MM.1S (cell line): ENCODE measurements at regions not wholly inside any gene's neighbourhood (a gene's known extent, or its start where the extent isn't known, plus 50 kb on each side); places are given as distances from the start of the nearest gene placed in this dataset.

ENCODE experiments used
- EZH2 ChIP-seq: fragments of 300-600 bp; sonication (generic); optimal IDR thresholded peaks from 2 replicates; pipeline ENCODE3; 2017; ENCODE audit warnings: low read depth, mild to moderate bottlenecking, antibody characterized with exemption, low read length, mixed read lengths
- TF ChIP-seq, protein P1 (sequence below): fragments of 300-600 bp; sonication (generic); IDR thresholded peaks from 2 replicates; pipeline ENCODE4 v1.5.1; 2016; ENCODE audit warnings: antibody characterized with exemption, low read length, mixed read lengths

DNA sequence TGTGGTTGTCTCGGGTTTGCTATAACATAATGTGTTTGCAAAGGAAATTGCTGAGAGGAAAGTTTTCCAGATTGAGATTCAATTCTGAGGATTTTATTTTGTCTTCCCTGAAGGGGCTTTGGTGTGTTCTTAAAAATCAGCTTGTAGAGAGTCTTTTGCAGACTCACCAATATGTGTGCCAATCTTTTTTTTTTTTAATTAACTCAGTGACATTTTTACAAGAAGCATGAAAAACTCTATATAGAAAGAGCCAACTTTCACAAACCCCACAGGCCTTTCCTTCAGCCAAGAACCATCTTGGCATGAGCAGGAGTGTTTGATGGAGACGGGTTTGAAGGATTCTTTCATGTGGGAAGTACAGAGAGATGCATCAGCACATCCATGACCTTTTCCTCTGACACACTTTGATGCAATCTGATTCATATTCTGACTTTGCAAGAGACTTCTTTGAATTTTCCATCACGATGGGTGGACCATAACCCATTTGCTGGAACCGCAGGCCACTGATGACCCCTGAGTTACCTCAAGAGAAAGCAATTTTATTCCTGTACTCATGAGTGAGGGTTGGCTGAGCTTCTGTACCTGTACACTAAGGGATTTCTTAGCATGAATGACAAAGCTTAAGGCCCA, 892.6 kb downstream of the XPNPEP1 start:
- TF ChIP-seq, protein P1, sequence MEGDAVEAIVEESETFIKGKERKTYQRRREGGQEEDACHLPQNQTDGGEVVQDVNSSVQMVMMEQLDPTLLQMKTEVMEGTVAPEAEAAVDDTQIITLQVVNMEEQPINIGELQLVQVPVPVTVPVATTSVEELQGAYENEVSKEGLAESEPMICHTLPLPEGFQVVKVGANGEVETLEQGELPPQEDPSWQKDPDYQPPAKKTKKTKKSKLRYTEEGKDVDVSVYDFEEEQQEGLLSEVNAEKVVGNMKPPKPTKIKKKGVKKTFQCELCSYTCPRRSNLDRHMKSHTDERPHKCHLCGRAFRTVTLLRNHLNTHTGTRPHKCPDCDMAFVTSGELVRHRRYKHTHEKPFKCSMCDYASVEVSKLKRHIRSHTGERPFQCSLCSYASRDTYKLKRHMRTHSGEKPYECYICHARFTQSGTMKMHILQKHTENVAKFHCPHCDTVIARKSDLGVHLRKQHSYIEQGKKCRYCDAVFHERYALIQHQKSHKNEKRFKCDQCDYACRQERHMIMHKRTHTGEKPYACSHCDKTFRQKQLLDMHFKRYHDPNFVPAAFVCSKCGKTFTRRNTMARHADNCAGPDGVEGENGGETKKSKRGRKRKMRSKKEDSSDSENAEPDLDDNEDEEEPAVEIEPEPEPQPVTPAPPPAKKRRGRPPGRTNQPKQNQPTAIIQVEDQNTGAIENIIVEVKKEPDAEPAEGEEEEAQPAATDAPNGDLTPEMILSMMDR: no peak
- TF ChIP-seq EZH2: no peak
